ENCODE measurements at regions not wholly inside any gene's neighbourhood (a gene's known extent, or its start where the extent isn't known, plus 50 kb on each side); places are given as distances from the start of the nearest gene placed in this dataset.

DNA sequence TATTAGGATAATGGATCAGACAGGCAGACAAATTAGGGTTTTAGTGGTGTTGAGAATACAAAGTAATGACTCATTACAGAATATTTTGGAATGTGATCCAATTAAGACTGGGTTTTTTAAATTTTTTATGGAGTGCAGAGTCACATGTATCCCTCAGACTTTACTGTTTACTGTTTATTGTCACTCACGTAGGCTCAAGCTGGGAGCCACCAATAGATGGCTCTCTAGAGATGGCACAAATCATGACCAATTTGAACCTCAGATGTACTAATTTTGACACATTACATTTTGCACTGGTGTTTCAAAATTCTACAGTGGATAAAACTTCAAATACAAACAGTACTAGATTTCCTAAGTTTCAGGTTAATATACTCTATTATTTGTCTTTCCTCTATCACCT is 53.6 kb upstream of the ANO3 start:
- no peak for DNase-seq
